NCI-H128 (cell line): ENCODE measurements at regions not wholly inside any gene's neighbourhood (a gene's known extent, or its start where the extent isn't known, plus 50 kb on each side); places are given as distances from the start of the nearest gene placed in this dataset.
A peak's percentile ranks its signal among the peaks of the same experiment; 100 is the strongest.

Experiments
- DNase-seq: peaks from one replicate; lab custom pipeline; 2025; ENCODE audit not compliant: unreplicated experiment; lab: John Stamatoyannopoulos, UW

DNA sequence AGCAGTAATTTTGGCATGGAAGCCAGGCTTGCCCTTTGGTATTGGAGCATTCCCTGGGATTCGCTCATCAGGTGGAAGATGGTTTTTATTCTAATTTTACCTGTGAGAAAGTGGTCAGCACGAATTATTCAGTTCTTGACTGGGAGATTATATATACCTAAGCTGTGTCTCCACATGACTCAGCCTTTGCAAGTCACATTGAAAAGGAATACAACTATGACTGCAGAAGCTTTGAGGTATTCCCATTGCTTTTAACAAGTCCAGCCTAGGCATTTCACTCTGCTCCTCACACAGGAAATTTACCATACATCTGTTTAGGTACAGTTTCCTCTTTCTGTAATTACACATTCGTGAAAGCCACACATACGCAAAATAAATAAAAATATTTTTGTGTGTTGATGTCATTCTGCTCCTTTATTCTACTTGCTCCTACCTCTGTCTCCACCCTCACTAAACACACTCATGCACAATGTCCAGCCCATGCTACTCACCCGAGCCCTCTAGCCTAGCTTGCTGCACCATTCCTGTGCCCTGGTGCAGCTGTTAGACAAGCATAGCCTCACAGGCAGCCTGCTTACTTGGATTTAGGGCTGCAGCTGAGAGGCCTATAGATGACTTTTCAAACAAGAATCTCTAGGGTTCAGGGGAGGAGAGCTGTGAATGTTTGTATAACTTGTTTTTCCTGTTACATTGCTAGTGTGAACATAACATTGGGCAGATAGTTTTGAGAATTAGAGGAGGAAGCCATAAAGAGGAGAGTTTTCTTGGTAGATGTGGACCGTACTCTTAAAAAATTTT is 504.4 kb upstream of the FAT1 start:
- DNase-seq = no peak

- no peak for DNase-seq
Observed at GRCh38 chr4:187232196-187232595, 508.5 kb upstream of the FAT1 start.

DNA sequence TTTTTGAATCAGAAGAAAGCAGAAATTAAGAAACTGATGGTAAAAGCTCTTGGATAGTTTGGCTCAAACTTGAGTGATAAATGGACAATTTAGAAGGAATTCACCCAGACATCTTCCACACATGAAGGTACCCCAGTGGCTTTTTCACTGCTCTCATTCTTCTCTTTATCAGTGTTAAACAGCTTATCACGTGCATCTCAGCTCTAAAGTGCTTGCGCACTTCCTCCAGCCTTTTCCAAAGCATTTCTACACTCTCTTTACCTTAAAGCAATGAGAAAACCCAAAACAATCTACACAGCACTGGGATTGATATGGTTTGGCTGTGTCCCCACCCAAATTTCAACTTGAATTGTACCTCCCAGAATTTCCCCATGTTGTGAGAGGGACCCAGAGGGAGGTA is 509.1 kb upstream of the FAT1 start:
- no peak for DNase-seq

DNA sequence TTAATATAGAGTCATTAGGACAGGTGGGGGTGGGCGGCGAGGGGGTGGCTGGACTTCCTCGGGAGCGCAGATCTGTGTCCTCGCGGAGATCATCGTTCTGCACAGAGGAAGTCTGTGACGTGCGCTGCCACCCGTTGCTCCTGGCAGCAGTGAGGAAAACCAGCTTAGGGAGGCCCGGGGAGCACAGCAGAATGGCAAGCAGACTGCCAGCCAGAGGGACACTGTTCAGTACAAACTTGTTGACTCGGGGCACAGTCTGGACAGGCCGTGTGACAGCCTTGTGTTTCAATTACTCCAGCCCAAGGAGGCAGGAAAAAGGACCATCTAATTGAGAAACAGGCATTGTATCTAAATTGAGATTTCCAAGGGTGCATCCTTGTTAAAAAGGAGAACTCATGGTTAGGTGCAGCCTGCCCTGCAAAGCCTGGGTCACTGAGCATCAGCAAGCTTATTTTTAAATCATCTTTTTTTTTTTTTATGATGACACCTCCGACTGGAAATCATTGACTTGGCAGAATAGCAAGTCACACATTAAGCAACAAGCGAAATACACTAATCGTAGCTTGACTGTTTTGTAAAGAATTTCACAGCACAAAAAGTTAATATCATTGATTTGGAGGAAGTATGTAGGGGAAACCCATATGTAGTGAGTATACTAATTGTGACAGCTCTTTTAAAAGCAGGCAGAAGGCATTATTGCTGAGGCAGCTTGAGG is 512.0 kb upstream of the FAT1 start:
- DNase-seq = no peak

- DNase-seq = no peak
Observed at GRCh38 chr4:187236209-187236890, 512.7 kb upstream of the FAT1 start.

- no peak for DNase-seq
Observed at GRCh38 chr4:187238646-187239045, 515.0 kb upstream of the FAT1 start.

- no peak for DNase-seq
Observed at GRCh38 chr4:187251896-187252295, 528.2 kb upstream of the FAT1 start.

GRCh38 chr4:187256897-187257296 is 533.2 kb upstream of the FAT1 start:
- DNase-seq = no peak

DNA sequence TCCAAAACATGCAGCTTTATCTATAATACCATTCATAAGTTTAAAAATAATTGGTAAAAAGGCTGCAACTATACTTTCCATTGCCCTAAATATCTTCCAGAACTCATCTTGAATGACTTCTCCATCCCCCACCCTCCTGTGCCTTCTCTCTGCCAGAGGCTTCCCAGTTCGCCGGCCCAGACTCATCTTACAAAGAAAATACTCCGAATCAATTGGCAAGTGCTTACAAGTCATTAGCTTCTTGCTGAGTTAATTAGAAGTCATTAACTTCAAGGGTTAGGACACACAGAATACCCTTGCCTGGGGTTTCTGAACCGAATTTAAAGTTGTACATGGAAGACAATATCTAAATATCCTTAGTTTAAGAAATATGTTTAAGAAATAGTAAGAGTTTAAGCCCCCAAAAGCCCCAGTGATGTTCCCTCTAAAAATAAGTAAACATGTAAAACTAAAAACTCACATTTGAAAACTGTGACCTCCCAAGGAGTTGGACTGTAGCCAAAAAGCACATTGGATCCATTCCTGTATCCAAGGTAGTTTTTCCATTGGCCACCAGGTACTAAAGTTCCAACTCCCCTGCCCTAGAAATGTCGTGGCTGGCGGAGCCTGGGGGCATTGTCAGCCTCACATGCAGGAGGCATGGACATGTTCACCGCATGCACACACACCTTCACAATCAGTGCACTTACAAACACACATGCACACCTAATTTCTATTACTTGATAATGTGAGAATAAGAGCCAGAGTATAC is 535.2 kb upstream of the FAT1 start:
- peak; percentile 4 for DNase-seq

GRCh38 chr4:187268940-187269339 is 545.3 kb upstream of the FAT1 start:
- DNase-seq = no peak

- no peak for DNase-seq
Observed at GRCh38 chr4:187270154-187270553, 546.5 kb upstream of the FAT1 start.

GRCh38 chr4:187271848-187272247 is 548.2 kb upstream of the FAT1 start:
- DNase-seq = no peak

- DNase-seq = no peak
Observed at GRCh38 chr4:187274153-187274552, 550.5 kb upstream of the FAT1 start.

DNA sequence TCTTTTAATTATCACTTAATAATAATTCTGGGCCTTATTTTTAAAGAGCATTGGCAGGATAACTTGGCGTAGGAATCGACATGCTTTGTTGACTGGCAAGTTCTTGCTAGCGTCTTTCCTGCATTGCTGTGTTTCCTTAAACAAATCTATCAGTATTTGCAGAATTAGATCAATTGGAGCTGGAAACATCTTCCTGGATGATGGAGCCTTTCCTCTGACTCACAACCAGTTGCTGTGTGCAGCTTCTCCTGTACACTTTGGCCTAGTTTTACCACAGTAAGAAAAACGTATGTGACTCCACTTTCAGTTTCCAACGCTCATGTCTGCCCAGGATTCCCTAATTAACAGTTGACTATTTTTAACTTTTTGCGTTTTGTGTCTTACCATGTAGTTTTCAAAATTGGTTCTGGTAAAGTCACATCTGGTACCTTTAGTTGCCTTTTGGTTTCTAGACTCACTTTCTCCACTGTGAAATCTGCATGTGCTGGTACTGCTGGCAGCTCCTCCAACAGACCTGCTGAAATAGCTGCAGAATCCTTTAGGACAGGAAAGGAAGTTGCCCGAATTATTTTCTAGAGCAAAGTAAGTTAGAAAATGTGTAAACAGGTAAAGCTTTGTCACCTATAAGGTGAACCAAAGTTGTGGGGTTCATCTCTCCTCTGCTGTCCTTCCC is 553.2 kb upstream of the FAT1 start:
- DNase-seq = no peak

GRCh38 chr4:187283201-187283955 is 559.7 kb upstream of the FAT1 start:
- no peak for DNase-seq

DNA sequence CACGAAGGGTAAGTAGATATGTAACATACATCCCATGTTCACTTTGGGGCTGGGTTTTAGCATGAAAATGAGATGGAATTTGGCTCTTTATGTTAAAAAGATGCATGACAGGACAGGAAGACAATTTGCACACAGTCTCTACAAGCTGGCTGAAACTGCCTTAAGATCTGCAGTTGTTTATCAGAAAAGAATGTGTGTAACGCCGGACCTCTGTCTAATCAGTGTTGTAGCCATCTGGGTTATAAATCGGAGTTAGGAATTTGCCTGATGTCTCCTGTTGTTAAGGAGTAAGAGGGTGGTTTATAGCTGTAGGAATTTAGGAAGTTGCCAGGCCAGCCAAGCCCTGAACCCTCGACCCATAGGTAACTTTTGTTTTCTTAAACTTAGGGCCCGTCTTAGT is 562.9 kb upstream of the FAT1 start:
- no peak for DNase-seq

DNA sequence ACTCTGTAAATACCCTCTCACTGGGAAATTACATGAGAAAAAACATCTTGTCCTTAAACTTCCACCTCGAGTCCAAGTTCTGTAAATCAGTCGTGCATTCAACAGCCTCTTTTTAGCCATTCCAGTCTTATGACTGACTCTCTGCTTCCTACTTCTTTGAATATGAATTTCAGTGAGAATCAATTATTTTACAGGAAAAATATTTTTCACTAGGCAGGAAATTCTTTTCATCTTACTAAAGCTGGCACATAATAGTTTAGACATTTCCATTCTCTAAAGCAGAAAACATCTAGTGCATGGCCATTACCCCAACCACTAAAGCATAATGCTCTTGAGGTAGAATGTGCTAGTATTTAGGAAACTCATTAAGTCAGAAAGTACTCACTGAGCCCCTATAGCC is 565.7 kb upstream of the FAT1 start:
- no peak for DNase-seq

DNA sequence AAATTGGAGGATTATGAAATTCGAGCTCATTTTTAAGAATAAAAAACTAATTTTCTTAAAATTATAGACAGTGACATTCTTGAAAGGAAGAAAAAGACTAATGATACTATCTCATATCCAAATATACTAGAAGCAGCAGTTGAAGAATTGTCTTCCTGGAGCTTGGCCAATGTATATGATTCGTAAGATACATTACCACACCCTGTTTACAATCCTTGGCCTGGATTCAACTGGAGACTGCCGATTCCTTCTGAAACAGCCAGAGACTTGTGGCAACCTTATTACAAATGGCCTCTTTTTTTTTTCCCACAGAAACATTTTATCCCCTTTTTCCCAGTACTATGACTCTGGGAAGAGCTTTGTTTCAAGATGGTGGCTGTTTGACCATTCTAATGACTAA is 571.2 kb upstream of the FAT1 start:
- no peak for DNase-seq

DNA sequence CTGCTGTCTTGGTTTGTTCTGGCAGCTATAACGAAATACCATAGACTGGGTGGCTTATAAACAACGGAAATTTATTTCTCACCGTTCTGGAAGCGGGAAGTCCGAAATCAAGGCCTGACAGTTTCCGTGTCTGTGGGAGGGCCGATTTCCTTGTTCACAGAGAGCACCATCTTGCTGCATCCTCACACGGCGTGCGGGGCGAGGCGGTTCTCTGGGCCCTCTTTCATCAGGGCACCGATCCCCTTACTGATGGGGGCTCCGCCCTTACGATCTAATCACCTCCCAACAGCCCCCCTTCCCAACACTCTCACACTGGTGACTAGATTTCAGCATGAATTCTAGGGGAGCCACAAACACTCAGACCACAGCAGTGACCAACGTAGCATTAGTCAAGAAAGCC is 578.3 kb upstream of the FAT1 start:
- no peak for DNase-seq
